HG02798 (cell line): ENCODE measurements at regions not wholly inside any gene's neighbourhood (a gene's known extent, or its start where the extent isn't known, plus 50 kb on each side); places are given as distances from the start of the nearest gene placed in this dataset.

Experiments used
- ATAC-seq: cut with Tn5 transposase; IDR thresholded peaks from one replicate; pipeline ENCODE4 v1.9.1; 2021; ENCODE audit warnings: mild to moderate bottlenecking; ENCODE audit not compliant: unreplicated experiment, poor library complexity

DNA sequence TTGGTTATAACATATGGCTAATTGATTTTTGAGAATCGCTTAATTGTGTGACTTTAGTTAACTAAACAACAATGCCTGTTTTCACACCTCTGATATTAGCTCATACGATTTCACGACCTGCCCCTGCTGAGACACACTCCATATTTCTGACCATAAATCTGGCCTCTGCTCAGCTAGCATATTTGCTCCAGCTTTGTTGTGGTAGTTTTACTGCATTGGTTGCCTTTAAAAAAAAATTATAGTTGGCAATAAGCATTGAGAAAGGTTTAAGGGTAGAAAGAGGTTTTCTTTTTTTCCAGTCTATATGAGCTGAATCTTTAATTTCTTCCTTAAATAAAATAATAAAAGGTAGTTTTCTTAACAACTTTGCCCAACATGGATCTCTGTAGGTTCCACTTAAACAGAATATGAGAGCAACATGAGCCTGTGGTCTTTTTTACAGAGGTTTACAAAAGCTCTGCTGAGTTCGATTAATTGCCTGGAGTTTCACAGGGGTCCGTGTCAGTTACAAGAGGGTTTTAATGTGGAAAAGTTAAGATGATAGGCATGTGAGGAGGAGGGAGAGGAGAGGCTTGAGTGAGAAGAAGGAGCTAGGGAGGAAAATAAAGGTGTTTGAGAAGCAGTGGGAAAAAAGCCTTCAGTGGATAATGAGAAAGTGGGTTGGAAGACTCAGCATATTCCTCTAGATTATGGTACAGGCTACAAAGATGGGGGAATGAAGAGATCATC is 318.2 kb downstream of the CXCL12 start:
- ATAC-seq: no peak

DNA sequence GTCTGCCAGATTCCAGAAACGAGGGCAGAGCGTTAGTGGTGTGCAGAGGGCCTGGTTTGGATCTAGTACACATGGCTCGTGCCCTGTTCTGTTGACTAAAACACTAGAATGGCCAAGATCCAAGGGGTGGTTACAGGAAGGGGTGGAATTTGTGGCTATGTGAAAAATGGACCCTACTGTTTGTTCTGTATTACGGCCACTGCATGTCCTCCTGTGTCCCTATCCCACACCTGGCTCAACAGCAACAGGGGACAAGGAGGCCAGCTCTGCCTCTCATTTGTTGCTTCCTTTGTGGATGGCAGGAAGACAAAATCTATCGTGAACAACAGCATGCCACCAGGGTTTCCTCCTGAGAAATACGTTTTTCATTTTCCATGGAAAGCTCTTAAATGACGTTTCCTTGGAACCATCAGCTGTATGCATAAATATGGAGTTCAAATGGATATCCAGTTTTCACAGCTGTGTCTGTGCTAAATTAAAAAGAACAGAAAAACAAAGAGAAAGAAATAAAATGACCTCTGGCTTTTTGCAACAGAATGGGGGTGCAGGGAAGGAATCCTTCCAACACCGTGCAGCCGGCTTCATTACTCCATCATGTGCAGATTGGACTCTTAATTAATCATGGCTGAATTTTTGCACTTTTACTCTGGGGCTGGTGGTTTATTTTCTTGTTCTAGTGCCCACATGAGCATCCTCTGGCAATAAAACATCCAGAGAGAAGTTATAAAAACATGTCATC is 318.9 kb downstream of the CXCL12 start:
- ATAC-seq: no peak

DNA sequence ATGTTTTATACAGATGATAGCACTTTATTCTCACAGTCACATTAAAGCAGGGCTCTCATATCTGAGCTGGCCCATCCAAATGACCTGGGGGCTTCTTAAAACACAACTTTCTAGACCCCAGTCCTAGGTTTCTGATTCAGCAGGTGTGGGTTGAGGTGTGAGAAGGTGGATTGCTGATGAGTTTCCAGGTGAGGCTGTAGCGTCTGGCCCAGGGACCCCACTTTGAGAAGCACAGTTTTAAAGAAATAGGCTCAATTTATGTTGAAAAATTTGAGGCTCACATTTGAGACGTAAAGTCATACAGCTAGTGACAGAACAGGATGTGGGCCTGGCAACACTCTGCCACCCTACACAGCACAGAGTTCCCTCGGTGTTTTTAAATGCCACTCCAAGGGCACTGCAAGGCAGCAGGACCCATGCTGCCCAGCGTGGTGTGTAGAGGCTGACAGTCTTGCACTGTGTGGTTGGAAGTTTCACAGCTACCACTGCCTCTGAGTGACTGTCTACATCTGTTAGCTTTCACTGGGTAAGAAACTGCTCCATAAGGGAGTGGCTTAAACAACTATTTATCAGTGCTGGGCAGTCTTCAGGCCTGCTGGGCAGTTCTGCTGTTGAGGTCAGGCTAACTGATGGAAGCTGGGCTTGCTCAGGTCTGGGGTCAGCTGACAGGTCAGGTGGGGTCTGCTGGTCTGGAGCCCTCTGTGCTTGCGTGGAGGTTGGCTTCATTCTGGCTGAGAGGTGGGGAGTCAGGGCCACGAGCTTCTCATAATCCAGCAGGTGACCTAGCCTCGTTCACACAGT is 319.7 kb downstream of the CXCL12 start:
- no peak for ATAC-seq

DNA sequence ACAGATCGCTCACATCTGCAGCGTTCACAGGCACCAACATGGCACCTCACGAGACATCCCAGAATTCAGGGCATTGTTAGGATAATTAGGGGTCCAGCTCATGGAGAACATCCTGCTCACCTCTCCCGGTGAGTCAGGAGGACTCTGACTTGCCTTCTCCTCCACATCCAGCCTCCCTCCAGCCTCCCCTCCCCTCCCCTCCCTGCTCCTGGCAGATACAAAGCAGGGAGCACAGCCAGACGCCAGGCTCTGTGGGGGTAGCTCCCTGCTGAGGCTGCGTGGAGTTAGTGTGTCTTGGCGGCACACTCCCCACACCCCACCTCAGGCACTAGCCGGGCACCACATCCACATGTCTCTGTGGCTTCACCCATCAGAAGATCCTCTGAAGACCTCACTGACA is 320.6 kb downstream of the CXCL12 start:
- ATAC-seq: no peak

DNA sequence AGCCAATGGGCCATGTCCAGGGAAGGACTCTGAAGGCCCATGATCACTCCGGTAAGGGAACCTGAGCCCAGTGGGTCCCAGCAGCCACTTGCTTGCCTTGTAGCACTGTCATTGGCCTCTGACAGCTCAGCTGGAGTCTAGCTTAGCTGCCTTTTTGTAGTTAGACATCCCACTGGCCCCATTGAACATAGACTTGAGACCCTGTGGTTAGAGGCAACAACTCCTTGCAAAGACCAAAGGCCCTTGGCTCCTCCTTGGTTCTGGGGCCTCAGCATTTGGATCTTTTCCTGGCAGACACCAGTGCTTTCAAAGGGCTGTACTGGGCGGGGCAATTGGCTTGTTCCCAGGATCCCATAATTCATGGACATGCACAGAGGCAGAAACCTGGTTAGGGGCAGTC is 321.2 kb downstream of the CXCL12 start:
- no peak for ATAC-seq

DNA sequence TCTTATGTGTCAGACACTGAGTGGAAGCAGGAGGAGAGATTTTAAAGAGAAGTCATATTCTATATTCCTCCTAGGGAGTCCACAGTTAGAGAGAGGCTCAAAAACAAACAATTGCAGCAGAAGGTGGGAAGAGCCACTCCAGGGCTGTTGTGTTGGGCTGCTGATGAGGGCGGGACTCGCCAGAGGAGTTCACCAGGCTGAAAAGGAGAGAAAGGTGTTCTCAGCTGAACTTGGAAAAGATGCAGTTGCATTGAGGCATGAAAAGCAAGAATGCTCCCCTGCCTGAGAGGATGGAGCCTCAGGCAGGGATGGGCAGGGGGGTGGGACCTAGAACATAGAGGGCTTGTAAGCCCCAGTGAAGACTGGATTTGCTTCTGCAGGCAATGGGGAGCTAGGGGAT is 324.2 kb downstream of the CXCL12 start:
- ATAC-seq: no peak

DNA sequence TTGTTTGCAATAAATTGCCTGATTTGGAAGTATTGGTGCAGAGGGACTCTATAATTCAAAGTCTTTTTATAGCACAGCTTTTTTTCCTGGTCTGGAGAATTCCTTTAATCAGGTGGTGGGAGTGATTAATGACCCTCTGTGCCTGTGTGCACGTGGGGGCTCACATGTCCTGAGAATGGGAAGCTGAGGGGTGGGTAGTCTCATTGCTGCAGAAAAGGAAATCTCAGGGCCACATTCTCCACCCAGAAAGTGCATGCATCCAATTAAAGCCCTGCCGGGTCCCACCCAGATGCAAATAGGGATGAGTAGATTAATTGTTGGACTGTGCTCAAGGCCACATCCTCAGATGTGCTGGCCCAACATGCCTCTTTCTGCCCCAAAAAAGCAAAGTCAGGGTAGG is 324.7 kb downstream of the CXCL12 start:
- ATAC-seq: no peak

DNA sequence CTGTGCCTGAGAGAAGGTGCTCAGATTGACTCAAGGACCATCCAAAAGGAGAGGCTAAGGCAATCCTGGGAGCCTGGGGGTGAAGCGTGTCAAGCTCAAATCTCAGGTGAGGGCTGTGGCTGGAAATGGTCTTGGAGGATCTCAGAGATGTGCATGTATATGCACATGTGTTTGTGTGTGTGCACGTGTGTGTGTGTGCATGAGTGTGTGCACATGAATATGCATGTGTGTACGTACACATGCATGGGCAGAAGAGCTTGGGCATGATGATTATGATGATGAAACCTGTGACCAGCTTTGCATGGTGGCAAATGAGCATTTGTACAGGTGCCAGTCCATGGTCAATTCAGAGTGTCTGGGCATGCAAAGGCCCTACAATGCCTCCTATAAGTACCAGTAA is 326.6 kb downstream of the CXCL12 start:
- ATAC-seq: no peak

DNA sequence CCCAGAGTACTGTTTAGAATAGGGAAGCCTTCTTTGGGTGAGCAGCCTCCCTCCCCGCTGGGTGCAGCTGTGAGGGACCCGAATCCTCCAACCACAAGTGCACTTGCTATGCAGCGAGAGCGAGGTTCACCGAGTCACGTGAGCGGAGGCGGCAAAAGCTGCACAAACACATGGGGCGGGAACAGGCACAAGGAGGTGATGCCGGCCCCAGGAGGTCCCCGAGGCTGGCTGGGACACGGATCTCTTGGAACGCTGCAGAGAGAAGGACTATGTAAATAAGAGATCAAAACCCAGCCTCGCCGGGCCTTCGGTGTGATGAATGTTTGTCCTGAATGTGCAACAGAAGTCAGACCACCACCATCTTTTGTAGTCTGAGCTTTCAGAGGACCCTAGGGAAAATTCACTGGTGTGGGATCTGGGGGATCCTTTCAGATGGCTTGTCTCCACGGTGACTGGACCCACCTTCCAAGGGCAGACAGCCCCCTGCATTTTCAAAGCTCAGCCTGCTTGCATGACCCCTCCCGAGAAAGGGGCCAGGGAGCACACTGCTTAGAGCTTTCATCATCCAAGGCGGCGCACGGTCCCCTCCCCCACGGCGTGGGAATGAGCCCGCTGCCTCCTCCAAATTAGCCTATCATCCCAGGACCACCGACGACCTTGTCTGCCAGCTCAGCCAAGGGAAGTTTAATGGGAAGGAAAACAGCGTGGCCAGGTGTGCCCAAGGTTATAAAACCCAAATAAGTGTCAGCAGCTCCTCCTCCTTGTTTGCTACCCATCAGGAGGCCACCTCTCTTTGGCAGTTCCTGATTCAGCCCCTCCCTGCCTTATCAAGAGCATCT is 327.7 kb downstream of the CXCL12 start:
- no peak for ATAC-seq

DNA sequence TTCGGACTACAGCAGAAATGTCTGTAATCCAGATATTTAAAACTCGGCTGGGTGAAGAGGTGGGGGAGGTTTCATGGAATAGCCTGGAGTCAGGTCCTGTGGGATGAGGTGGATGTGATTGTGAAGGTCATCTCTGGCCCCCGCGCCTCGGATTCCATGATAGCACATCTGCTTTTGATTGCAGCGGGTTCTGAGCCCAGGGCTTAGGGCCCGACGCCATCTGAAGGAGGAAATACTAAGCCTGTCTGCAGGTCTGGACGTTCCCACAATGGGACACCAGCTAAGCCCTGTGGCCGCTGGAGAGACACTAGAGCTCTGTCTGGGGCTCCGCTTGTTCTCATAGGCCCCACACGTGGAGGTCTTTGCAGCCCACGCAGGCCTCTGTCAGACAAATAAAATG is 328.7 kb downstream of the CXCL12 start:
- no peak for ATAC-seq

DNA sequence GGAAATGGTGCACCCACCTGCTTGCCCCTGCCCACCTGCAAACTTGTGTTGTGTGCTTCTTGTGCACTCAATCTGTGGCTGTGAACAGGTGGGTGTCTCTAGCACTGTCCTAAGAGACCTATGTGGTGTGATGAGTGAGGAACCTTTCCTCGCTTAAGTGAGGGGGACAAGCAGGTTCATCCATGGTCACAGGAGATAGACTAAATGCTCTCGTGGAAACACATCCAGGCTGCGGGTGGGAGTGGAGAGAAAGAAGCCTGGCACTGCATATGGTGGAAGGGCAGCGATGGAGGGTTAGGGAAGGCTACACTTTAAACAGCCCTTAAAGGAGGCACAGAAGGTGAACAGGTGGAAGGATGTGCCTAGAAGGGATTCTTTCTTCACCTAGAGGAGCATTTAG is 330.9 kb downstream of the CXCL12 start:
- no peak for ATAC-seq

DNA sequence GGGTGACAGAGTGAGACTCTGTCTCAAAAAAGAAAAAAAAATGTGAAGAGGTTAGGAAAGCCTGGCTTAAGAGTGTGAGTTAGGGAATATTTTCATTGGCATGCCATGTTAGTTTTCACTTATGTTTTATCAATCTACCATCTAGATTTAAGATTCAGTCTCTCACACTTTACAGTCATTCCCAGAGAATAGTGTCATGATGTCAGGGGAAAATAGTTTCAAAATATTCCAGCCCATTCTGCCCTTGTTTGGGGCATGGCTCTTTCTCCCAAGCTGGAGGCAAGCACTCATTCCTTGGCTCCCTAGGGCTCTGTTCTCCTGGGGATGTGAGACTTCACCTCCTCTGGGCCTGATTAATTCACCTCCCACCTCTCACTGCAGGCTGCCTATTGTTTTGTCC is 331.5 kb downstream of the CXCL12 start:
- ATAC-seq: no peak

DNA sequence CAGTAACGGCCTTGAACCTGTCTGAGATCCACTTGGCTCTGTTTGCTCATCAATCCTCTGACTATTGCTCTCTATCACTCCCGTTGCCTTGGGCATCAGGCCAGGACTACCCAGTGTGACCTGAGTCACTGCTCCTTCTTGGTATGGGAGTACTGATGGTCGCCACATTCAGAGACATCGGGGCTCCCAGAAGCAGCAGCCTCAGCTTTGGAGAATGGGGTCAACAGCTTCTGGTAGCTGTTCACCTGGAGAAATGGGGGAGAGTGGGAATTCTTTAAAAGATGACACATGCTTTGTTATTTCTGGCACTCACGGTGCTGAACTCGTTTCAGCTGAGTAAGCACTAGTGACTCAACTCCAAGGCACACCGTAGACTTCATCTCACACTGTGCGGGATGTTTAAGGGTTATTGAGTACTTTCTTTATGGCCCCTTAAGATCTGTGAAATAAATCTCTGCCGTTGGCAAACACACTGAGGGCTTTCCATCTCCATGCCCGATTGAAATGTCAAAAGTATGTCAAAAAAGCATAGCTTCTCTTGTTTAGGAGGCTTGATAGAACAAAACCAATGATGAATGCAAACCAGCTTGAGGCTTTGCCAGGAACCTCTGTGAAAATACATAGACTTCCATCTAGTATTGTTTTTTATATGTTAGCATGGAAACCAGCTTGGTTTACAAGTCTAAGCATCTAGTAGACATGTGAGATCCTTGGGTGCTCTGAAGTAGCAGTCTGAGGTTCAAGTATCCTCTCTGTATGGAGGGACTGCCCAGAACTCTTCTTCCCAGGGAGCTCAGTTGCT is 333.1 kb downstream of the CXCL12 start:
- no peak for ATAC-seq

DNA sequence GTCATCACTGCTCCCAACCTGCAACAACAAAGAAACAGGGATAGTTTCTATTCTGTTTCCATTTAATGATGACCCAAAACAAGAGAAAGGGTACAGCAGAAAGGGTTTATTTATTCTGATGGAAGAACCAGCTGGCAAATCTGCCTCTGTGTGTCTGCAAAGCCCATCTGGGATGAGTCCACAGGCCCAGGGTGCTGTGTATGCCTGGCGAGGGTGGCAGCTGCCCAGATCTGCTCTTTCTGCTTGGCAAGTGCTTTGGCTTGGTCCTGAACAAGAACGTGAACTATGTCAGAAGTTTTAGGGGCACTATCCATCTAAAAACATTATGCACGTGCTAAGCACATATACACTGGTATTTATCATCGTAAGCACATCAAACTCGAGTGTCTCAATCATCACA is 333.8 kb downstream of the CXCL12 start:
- ATAC-seq: no peak

DNA sequence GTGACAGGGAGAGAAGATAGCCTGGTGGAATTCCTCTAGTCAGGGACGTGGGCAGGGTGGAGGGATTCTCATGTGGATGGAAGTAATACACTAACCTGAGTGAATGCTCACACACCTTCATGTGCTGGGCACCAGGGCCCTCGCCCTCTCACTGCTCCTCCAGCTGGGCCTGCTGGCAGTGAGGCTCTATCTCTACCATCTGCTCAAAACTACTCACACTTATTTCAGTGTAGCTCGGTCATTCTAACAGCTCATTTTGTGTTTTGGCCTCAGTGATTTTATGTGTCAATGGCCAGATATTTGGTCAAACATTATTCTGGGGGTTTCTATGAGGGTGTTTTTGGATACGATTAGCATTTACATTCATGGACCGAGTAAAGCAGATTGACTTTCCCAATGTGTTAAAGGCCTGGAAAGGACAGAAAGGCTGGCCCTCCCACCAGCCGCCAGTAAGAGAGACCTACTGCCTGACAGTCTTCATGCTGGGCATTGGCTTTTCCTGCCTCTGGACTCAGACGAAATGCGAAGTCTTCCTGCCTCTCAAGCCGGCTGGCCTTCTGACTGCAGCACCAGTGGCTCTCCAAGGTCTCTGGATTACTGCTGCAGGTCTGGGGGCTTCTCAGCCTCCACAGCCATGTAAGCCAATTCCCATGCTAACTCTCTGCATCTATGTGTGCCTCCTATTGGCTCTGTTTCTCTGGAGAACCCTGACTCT is 335.4 kb downstream of the CXCL12 start:
- no peak for ATAC-seq

DNA sequence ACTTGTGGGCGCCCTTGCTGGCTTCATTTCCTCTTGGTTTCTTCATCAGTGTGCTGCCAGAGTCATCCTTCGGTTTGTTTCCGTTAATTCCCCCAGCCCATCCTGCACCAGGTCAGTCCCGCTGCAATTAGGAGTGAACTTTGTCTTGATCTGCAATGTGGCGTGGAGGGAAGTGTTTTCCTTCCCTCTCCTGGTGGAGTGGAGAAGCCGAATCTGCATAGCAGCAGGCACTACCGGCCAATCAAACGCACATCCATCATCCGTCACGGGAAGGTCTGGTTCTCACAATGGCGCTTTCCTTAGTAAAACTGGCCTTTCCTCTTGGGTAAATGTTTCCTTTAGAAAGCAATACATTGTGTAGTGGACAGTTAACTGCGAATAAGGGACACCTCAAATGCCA is 337.5 kb downstream of the CXCL12 start:
- ATAC-seq: no peak

DNA sequence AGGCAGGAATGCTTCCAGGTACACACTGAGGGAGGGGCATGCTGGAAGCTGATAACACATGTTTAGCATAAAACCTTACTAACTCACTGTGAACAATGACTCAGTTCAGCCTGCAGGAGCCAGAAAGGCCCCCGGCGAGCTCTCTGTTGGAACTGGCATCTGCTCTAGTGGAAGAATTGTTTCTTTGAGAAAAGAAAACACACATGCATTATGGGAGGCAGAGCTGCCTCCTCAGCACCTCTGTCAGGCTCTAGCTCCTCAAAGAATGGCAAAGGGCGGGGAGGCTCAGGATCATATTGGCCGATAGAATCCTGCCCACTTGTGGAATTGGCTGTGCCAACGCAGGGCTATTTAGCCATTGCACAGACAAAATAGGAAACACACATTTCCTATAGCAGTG is 338.3 kb downstream of the CXCL12 start:
- ATAC-seq: no peak

DNA sequence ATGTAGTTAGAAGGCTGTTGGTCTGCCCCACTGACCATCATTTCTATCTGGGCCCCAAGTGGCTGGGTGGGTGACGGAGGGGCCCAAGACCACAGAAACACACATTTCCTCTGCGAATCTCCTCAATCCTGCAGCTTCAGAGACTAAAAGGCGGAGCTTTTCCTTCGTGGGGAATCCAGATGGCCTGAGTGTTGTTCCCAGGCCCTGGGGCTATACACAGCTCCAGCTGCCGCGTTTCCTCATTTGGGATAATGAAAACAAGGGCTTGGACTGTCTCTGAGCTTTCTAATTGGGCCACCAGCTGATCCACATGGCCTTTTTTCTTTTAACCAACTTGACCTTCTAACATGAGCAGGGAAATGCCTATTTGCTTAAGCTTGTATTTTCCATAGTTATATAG is 339.9 kb downstream of the CXCL12 start:
- ATAC-seq: no peak

DNA sequence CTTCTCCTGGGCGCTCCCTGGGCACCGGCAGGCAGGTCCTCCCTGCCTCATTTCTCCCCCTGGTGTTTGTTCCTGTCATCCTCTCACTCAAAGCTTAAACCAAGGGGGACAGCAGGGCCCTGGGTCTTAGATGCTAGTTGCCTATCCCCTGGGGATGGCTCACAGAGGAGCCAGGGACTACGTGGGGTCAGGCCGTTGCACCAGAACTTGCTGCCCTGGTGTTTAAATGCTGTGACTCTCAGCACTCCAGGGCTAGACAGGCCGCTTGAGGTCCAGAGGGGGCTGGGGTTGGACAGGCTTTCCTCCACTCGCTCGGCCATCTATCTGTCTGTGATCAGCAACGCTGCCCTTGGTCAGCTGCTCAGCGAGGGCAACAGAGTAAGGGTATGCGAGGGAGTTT is 340.3 kb downstream of the CXCL12 start:
- ATAC-seq: no peak
